Ishikawa (cell line): ENCODE measurements at regions not wholly inside any gene's neighbourhood (a gene's known extent, or its start where the extent isn't known, plus 50 kb on each side); places are given as distances from the start of the nearest gene placed in this dataset.

ENCODE experiments used
- CEBPB ChIP-seq: IDR thresholded peaks from 2 replicates; pipeline ENCODE4 v1.6.1; 2012
- CREB1 ChIP-seq: IDR thresholded peaks from 2 replicates; pipeline ENCODE4 v1.6.1; 2012; ENCODE audit warnings: low read depth
- EGR1 ChIP-seq: IDR thresholded peaks from 2 replicates; pipeline ENCODE4 v1.6.1; 2012
- EP300 ChIP-seq: IDR thresholded peaks from 2 replicates; pipeline ENCODE4 v1.6.1; 2012; ENCODE audit warnings: borderline replicate concordance
- FOXM1 ChIP-seq: IDR thresholded peaks from 2 replicates; pipeline ENCODE4 v1.6.1; 2012; ENCODE audit warnings: low read depth, borderline replicate concordance
- MAX ChIP-seq: IDR thresholded peaks from 2 replicates; pipeline ENCODE4 v1.6.1; 2012
- NFIC ChIP-seq: IDR thresholded peaks from 2 replicates; pipeline ENCODE4 v1.6.1; 2012
- RAD21 ChIP-seq: IDR thresholded peaks from 2 replicates; pipeline ENCODE4 v1.6.1; 2012; ENCODE audit warnings: low read depth
- REST ChIP-seq: IDR thresholded peaks from 2 replicates; pipeline ENCODE4 v1.6.1; 2012; ENCODE audit warnings: low read depth, mild to moderate bottlenecking
- TAF1 ChIP-seq: IDR thresholded peaks from 2 replicates; pipeline ENCODE4 v1.6.1; 2012; ENCODE audit warnings: low read depth, mild to moderate bottlenecking
- TCF12 ChIP-seq: IDR thresholded peaks from 2 replicates; pipeline ENCODE4 v1.6.1; 2012; ENCODE audit warnings: low read depth
- TEAD4 ChIP-seq: IDR thresholded peaks from 2 replicates; pipeline ENCODE4 v1.6.1; 2012
- USF1 ChIP-seq: IDR thresholded peaks from 2 replicates; pipeline ENCODE4 v1.6.1; 2012
- YY1 ChIP-seq: IDR thresholded peaks from 2 replicates; pipeline ENCODE4 v1.6.1; 2012; ENCODE audit warnings: low read depth
- ZBTB7A ChIP-seq: IDR thresholded peaks from 2 replicates; pipeline ENCODE4 v1.6.1; 2012; ENCODE audit warnings: low read depth

- TF ChIP-seq TCF12 (no peak), TEAD4 (no peak), USF1 (no peak)
Observed at GRCh38 chr6:53974941-53975340, 136.3 kb upstream of the MLIP start.

- TF ChIP-seq YY1 (no peak), ZBTB7A (no peak), EP300 (no peak), TAF1 (no peak), NFIC (no peak), TCF12 (no peak), CREB1 (no peak), TEAD4 (no peak), CEBPB (no peak), MAX (no peak), EGR1 (no peak), USF1 (no peak), REST (no peak), FOXM1 (no peak), RAD21 (no peak)
Observed at GRCh38 chr6:53975941-53976615, 135.2 kb upstream of the MLIP start.

- no peak for TF ChIP-seq YY1
- TF ChIP-seq TAF1: no peak
- no peak for TF ChIP-seq MAX
- TF ChIP-seq CREB1: no peak
- TF ChIP-seq TEAD4: no peak
- no peak for TF ChIP-seq REST
- no peak for TF ChIP-seq TCF12
- no peak for TF ChIP-seq EGR1
- TF ChIP-seq ZBTB7A: no peak
- TF ChIP-seq EP300: no peak
- no peak for TF ChIP-seq USF1
- TF ChIP-seq CEBPB: no peak
- TF ChIP-seq FOXM1: no peak
- no peak for TF ChIP-seq NFIC
- TF ChIP-seq RAD21: no peak
Observed at GRCh38 chr6:53977551-53977950, 133.7 kb upstream of the MLIP start.

- TF ChIP-seq RAD21 (peak; percentile 76), TEAD4 (no peak)
Observed at GRCh38 chr6:53979468-53980067, 131.7 kb upstream of the MLIP start.

- TF ChIP-seq MAX (no peak), REST (no peak), NFIC (no peak), FOXM1 (no peak), CREB1 (no peak), TEAD4 (no peak), YY1 (no peak), EGR1 (no peak), USF1 (no peak), RAD21 (no peak), EP300 (no peak), TCF12 (no peak), CEBPB (no peak)
Observed at GRCh38 chr6:53982366-53983050, 128.7 kb upstream of the MLIP start.
